MM.1S (cell line): ENCODE measurements at regions not wholly inside any gene's neighbourhood (a gene's known extent, or its start where the extent isn't known, plus 50 kb on each side); places are given as distances from the start of the nearest gene placed in this dataset.

Experiments
- DNase-seq: peaks from one replicate; pipeline ENCODE4 v3.0.0-alpha.2; 2015
- H2AFZ ChIP-seq: fragments of 300-600 bp; sonication (generic); 2 replicates; pipeline ENCODE4 v1.6.0; 2016; ENCODE audit warnings: antibody characterized with exemption, low read length
- H3F3A ChIP-seq: fragments of 300-600 bp; sonication (generic); 2 replicates; pipeline ENCODE4 v1.6.1; 2016; ENCODE audit warnings: mild to moderate bottlenecking, antibody characterized with exemption, low read length, moderate library complexity, mixed read lengths; ENCODE audit not compliant: insufficient read depth
- H3K27ac ChIP-seq: fragments of 300-600 bp; sonication (generic); 2 replicates; pipeline ENCODE4 v1.5.1; 2016; ENCODE audit warnings: mild to moderate bottlenecking, low read length
- H3K27me3 ChIP-seq: fragments of 300-600 bp; sonication (generic); replicated peaks from 2 replicates; pipeline ENCODE4 v1.6.0; 2016; ENCODE audit warnings: low read length; ENCODE audit not compliant: insufficient read depth
- H3K36me3 ChIP-seq: fragments of 300-600 bp; sonication (generic); replicated peaks from 2 replicates; pipeline ENCODE4 v1.6.1; 2016; ENCODE audit warnings: mild to moderate bottlenecking, low read length, mixed read lengths; ENCODE audit not compliant: insufficient read depth
- H3K4me1 ChIP-seq: fragments of 300-600 bp; sonication (generic); 2 replicates; pipeline ENCODE4 v1.6.1; 2016; ENCODE audit warnings: low read length, mixed read lengths
- H3K4me2 ChIP-seq: fragments of 300-600 bp; sonication (generic); 2 replicates; pipeline ENCODE4 v1.6.0; 2016; ENCODE audit warnings: low read depth, low read length
- H3K4me3 ChIP-seq: fragments of 300-600 bp; sonication (generic); 2 replicates; pipeline ENCODE4 v1.5.1; 2016; ENCODE audit warnings: low read length, mixed read lengths
- H3K79me2 ChIP-seq: fragments of 300-600 bp; sonication (generic); 2 replicates; pipeline ENCODE4 v1.6.1; 2016; ENCODE audit warnings: mixed run types, low read length, mixed read lengths
- H3K9ac ChIP-seq: fragments of 300-600 bp; sonication (generic); 2 replicates; pipeline ENCODE4 v1.6.1; 2016; ENCODE audit warnings: low read length, mixed read lengths
- H3K9me2 ChIP-seq: fragments of 300-600 bp; sonication (generic); replicated peaks from 2 replicates; pipeline ENCODE4 v1.6.1; 2016; ENCODE audit warnings: mild to moderate bottlenecking, low read length, mixed read lengths; ENCODE audit not compliant: insufficient read depth
- H3K9me3 ChIP-seq: fragments of 300-600 bp; sonication (generic); replicated peaks from 2 replicates; pipeline ENCODE4 v1.6.1; 2016; ENCODE audit warnings: mild to moderate bottlenecking, low read length, mixed read lengths; ENCODE audit not compliant: insufficient read depth
- H4K20me1 ChIP-seq: fragments of 300-600 bp; sonication (generic); 2 replicates; pipeline ENCODE4 v1.6.1; 2016; ENCODE audit warnings: mild to moderate bottlenecking, low read length, moderate library complexity, mixed read lengths; ENCODE audit not compliant: insufficient read depth
- EZH2 ChIP-seq: fragments of 300-600 bp; sonication (generic); optimal IDR thresholded peaks from 2 replicates; pipeline ENCODE3; 2017; ENCODE audit warnings: low read depth, mild to moderate bottlenecking, antibody characterized with exemption, low read length, mixed read lengths
- EZH2phosphoT487 ChIP-seq: fragments of 300-600 bp; sonication (generic); IDR thresholded peaks from 2 replicates; pipeline ENCODE4 v1.6.1; 2018; ENCODE audit warnings: antibody characterized with exemption, low read length
- TF ChIP-seq, protein P1 (sequence below): fragments of 300-600 bp; sonication (generic); IDR thresholded peaks from 2 replicates; pipeline ENCODE4 v1.5.1; 2016; ENCODE audit warnings: antibody characterized with exemption, low read length, mixed read lengths

- Histone ChIP-seq H2AFZ (no peak overlapping the region), H3F3A (no peaks in the 10 kb centered on the region), H3K9ac (no peak overlapping the region), H3K36me3 (no peaks in the 10 kb centered on the region), H3K4me2 (no peak overlapping the region), H3K9me2 (no peaks in the 10 kb centered on the region), H3K27me3 (no peaks in the 10 kb centered on the region), H4K20me1 (no peaks in the 10 kb centered on the region), H3K4me1 (no peaks in the 10 kb centered on the region), H3K9me3 (no peaks in the 10 kb centered on the region), H3K4me3 (no peak overlapping the region), H3K27ac (no peak overlapping the region), H3K79me2 (no peaks in the 10 kb centered on the region)
- no peak for DNase-seq
- TF ChIP-seq EZH2 (no peak), EZH2phosphoT487 (no peak)
- TF ChIP-seq, protein P1, sequence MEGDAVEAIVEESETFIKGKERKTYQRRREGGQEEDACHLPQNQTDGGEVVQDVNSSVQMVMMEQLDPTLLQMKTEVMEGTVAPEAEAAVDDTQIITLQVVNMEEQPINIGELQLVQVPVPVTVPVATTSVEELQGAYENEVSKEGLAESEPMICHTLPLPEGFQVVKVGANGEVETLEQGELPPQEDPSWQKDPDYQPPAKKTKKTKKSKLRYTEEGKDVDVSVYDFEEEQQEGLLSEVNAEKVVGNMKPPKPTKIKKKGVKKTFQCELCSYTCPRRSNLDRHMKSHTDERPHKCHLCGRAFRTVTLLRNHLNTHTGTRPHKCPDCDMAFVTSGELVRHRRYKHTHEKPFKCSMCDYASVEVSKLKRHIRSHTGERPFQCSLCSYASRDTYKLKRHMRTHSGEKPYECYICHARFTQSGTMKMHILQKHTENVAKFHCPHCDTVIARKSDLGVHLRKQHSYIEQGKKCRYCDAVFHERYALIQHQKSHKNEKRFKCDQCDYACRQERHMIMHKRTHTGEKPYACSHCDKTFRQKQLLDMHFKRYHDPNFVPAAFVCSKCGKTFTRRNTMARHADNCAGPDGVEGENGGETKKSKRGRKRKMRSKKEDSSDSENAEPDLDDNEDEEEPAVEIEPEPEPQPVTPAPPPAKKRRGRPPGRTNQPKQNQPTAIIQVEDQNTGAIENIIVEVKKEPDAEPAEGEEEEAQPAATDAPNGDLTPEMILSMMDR = no peak
These were observed 77.4 kb upstream of the ANXA1 start for GRCh38 chr9:73074176-73074708.

DNA sequence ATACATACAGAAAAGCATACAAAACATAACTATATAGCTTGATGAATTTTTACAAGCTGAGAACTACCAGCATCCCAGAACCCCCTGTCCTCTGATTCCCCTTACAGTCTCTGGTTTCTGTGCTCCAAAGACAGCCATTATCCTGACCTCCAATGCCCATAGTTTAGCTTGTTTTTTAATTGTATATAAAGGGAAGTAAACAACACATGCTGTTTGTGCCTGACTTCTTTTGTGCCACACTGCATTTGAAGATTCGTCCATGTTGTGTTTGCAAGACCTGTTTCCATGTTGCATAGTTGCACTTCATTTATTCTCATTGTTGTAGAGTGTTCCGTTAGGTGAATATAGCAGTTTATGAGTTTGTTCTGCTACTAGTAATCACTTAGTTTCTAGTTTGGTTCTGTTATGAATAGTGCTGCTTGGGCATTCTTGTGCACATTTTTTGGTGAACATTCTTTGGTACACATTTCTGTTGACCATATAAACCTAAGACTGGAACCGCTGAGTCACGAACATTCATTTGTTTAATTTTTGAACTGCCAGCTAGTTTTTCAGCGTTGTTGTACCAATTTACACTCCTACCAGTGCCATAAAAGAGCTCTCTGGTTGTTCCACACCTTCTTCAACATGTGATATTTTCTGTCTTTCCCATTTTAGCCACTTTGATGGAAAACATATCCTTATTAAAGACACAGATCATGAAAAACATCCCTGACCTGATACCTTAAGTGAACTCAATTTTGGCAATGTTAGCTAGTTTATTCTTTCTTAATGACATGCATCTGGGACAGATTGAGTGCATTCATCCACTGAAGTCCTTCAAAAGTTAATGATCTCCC is 78.1 kb upstream of the ANXA1 start:
- Histone ChIP-seq H3K9me2 (no peaks in the 10 kb centered on the region), H3K9me3 (no peaks in the 10 kb centered on the region), H3K9ac (no peak overlapping the region), H3K4me2 (no peak overlapping the region), H3K27ac (no peak overlapping the region), H3K4me1 (no peaks in the 10 kb centered on the region), H4K20me1 (no peaks in the 10 kb centered on the region), H3K4me3 (no peak overlapping the region), H3K36me3 (no peaks in the 10 kb centered on the region), H3F3A (no peaks in the 10 kb centered on the region), H3K27me3 (no peaks in the 10 kb centered on the region), H3K79me2 (no peaks in the 10 kb centered on the region), H2AFZ (no peak overlapping the region)
- TF ChIP-seq, protein P1 = no peak
- TF ChIP-seq EZH2phosphoT487 = no peak
- DNase-seq = no peak

GRCh38 chr9:73067074-73067473 is 84.6 kb upstream of the ANXA1 start:
- H4K20me1 ChIP-seq = no peaks in the 10 kb centered on the region
- H3K27ac ChIP-seq = no peak overlapping the region
- no peaks in the 10 kb centered on the region for H3K9me2 ChIP-seq
- H3K79me2 ChIP-seq = no peaks in the 10 kb centered on the region
- no peak for TF ChIP-seq EZH2phosphoT487
- TF ChIP-seq, protein P1 = peak; percentile 12; the same call in 1 of the 2 replicates
- no peaks in the 10 kb centered on the region for H3F3A ChIP-seq
- no peaks in the 10 kb centered on the region for H3K36me3 ChIP-seq
- H3K9me3 ChIP-seq = no peaks in the 10 kb centered on the region
- no peak overlapping the region for H3K4me2 ChIP-seq
- no peaks in the 10 kb centered on the region for H3K27me3 ChIP-seq
- no peak for DNase-seq
- no peak overlapping the region for H3K4me3 ChIP-seq
- H3K9ac ChIP-seq = no peak overlapping the region
- no peak overlapping the region for H2AFZ ChIP-seq
- no peaks in the 10 kb centered on the region for H3K4me1 ChIP-seq
